Cerebellar cortex (tissue), 1 donor: ENCODE measurements at regions not wholly inside any gene's neighbourhood (a gene's known extent, or its start where the extent isn't known, plus 50 kb on each side); places are given as distances from the start of the nearest gene placed in this dataset.
"Not testable (repeated sequence)": the region's sequence is repeated elsewhere in the genome, so short reads cannot be mapped to it uniquely, and the experiment has no call there.

ENCODE experiments used
- DNase-seq: peaks from one replicate; pipeline ENCODE4 v3.0.0-alpha.2; 2015; ENCODE audit warnings: low spot score

- DNase-seq: no peak
Measured at GRCh38 chr1:200282497-200283122, 127.2 kb downstream of the ZNF281 start.

- no peak for DNase-seq
Measured at GRCh38 chr1:200281201-200281835, 128.5 kb downstream of the ZNF281 start.

- DNase-seq: peak; percentile 36
Measured at GRCh38 chr1:200279810-200280411, 129.9 kb downstream of the ZNF281 start.

GRCh38 chr1:200275816-200276453 is 133.9 kb downstream of the ZNF281 start:
- no peak for DNase-seq

GRCh38 chr1:200275415-200275814 is 134.4 kb downstream of the ZNF281 start:
- no peak for DNase-seq

- DNase-seq: no peak
Measured at GRCh38 chr1:200274116-200274515, 135.7 kb downstream of the ZNF281 start.

GRCh38 chr1:200272481-200273068 is 137.3 kb downstream of the ZNF281 start:
- DNase-seq: no peak

- DNase-seq: no peak
Measured at GRCh38 chr1:200269256-200269655, 140.6 kb downstream of the ZNF281 start.

- no peak for DNase-seq
Measured at GRCh38 chr1:200267937-200268336, 141.9 kb downstream of the ZNF281 start.

GRCh38 chr1:200267458-200267857 is 142.4 kb downstream of the ZNF281 start:
- no peak for DNase-seq

- no peak for DNase-seq
Measured at GRCh38 chr1:200266871-200267270, 143.0 kb downstream of the ZNF281 start.

GRCh38 chr1:200265881-200266280 is 144.0 kb downstream of the ZNF281 start:
- DNase-seq: no peak

GRCh38 chr1:200265104-200265503 is 144.7 kb downstream of the ZNF281 start:
- no peak for DNase-seq

GRCh38 chr1:200263203-200263602 is 146.6 kb downstream of the ZNF281 start:
- no peak for DNase-seq

- no peak for DNase-seq
Measured at GRCh38 chr1:200262326-200262965, 147.4 kb downstream of the ZNF281 start.

GRCh38 chr1:200260597-200261335 is 149.1 kb downstream of the ZNF281 start:
- DNase-seq: no peak

GRCh38 chr1:200258447-200259375 is 151.1 kb downstream of the ZNF281 start:
- DNase-seq: peak; percentile 4

GRCh38 chr1:200257235-200257634 is 152.6 kb downstream of the ZNF281 start:
- no peak for DNase-seq

GRCh38 chr1:200254602-200255001 is 155.2 kb downstream of the ZNF281 start:
- DNase-seq: not testable (repeated sequence)

- no peak for DNase-seq
Measured at GRCh38 chr1:200253774-200254495, 155.9 kb downstream of the ZNF281 start.
